Neuronal stem cell (in vitro differentiated cells): ENCODE measurements at regions not wholly inside any gene's neighbourhood (a gene's known extent, or its start where the extent isn't known, plus 50 kb on each side); places are given as distances from the start of the nearest gene placed in this dataset.

Source experiments
- DNase-seq: peaks from one replicate; pipeline ENCODE4 v3.0.0-alpha.2; 2013; ENCODE audit warnings: low spot score
- H2AFZ ChIP-seq: one replicate; pipeline ENCODE4 v1.6.1; 2013; ENCODE audit warnings: mild to moderate bottlenecking, low read length, inconsistent platforms
- H2AK5ac ChIP-seq: 2 replicates; pipeline ENCODE4 v1.6.1; 2013; ENCODE audit warnings: low read depth, mild to moderate bottlenecking, inconsistent platforms, low read length, moderate library complexity, mixed read lengths
- H2BK120ac ChIP-seq: 2 replicates; pipeline ENCODE4 v1.6.1; 2013; ENCODE audit warnings: low read depth, mild to moderate bottlenecking, inconsistent platforms, low read length, moderate library complexity, mixed read lengths
- H2BK12ac ChIP-seq: one replicate; pipeline ENCODE4 v1.6.1; 2013; ENCODE audit warnings: low read length, inconsistent platforms
- H2BK15ac ChIP-seq: 2 replicates; pipeline ENCODE4 v1.6.1; 2013; ENCODE audit warnings: mild to moderate bottlenecking, low read length, inconsistent platforms, mixed read lengths
- H2BK5ac ChIP-seq: one replicate; pipeline ENCODE4 v1.6.1; 2013; ENCODE audit warnings: inconsistent platforms, mild to moderate bottlenecking, low read length, moderate library complexity
- H3K14ac ChIP-seq: one replicate; pipeline ENCODE4 v1.6.1; 2013; ENCODE audit warnings: low read length, inconsistent platforms
- H3K18ac ChIP-seq: 2 replicates; pipeline ENCODE4 v1.6.1; 2013; ENCODE audit warnings: low read length, inconsistent platforms
- H3K23ac ChIP-seq: 2 replicates; pipeline ENCODE4 v1.6.1; 2013; ENCODE audit warnings: low read depth, mild to moderate bottlenecking, mixed read lengths, low read length, inconsistent platforms; ENCODE audit not compliant: poor library complexity
- H3K27ac ChIP-seq: replicated peaks from 3 replicates; pipeline ENCODE4 v1.5.1; 2013; ENCODE audit warnings: low read length, inconsistent platforms
- H3K27me3 ChIP-seq, 3 experiments: 2 replicates each; pipeline ENCODE4 v1.6.1; 2013; ENCODE audit warnings: low read length in 3 of 3, mild to moderate bottlenecking in 2 of 3, inconsistent platforms in 1 of 3, low read depth in 1 of 3, mixed read lengths in 1 of 3, moderate library complexity in 1 of 3; ENCODE audit not compliant: control insufficient read depth in 3 of 3, insufficient read depth in 3 of 3
- H3K36me3 ChIP-seq, 2 donors: replicated peaks in 1 of 2; 2 replicates each; pipeline ENCODE4 v1.6.1; 2013; ENCODE audit warnings: low read length in 2 of 2; ENCODE audit not compliant: control insufficient read depth in 2 of 2, insufficient read depth in 2 of 2
- H3K4ac ChIP-seq: 2 replicates; pipeline ENCODE4 v1.6.1; 2013; ENCODE audit warnings: inconsistent platforms, mild to moderate bottlenecking, low read length, moderate library complexity
- H3K4me1 ChIP-seq, 2 donors: 1 replicate in 1 of 2; 2 replicates in 1 of 2; pipeline ENCODE4 v1.6.1; 2013; ENCODE audit warnings: low read length in 2 of 2, low read depth in 1 of 2; ENCODE audit not compliant: control insufficient read depth in 2 of 2, insufficient read depth in 1 of 2
- H3K4me2 ChIP-seq: one replicate; pipeline ENCODE4 v1.6.1; 2013; ENCODE audit warnings: mild to moderate bottlenecking, low read length, inconsistent platforms; ENCODE audit not compliant: insufficient read depth, poor library complexity, severe bottlenecking
- H3K4me3 ChIP-seq, 2 donors: 2 replicates each; pipeline ENCODE4 v1.5.1; 2013; ENCODE audit warnings: low read length in 2 of 2, mild to moderate bottlenecking in 2 of 2, inconsistent platforms in 1 of 2, moderate library complexity in 1 of 2
- H3K79me1 ChIP-seq: one replicate; pipeline ENCODE4 v1.6.1; 2013; ENCODE audit warnings: low read depth, mild to moderate bottlenecking, inconsistent platforms, low read length, moderate library complexity
- H3K9ac ChIP-seq: one replicate; pipeline ENCODE4 v1.6.1; 2013; ENCODE audit warnings: mild to moderate bottlenecking, low read depth, low read length, inconsistent platforms; ENCODE audit not compliant: poor library complexity
- H3K9me3 ChIP-seq, 2 donors: replicated peaks in 1 of 2; 2 replicates each; pipeline versions ENCODE3 to v1.6.1; 2013; ENCODE audit warnings: low read length in 2 of 2, mild to moderate bottlenecking in 2 of 2, inconsistent platforms in 1 of 2, low read depth in 1 of 2, mixed read lengths in 1 of 2, moderate library complexity in 1 of 2; ENCODE audit not compliant: control insufficient read depth in 2 of 2, insufficient read depth in 1 of 2
- H4K8ac ChIP-seq: one replicate; pipeline ENCODE4 v1.6.1; 2013; ENCODE audit warnings: low read depth, mild to moderate bottlenecking, inconsistent platforms, low read length, moderate library complexity
- H4K91ac ChIP-seq: one replicate; pipeline ENCODE4 v1.6.1; 2013; ENCODE audit warnings: low read length, low read depth, mild to moderate bottlenecking, inconsistent platforms; ENCODE audit not compliant: poor library complexity
- WGBS, 2 donors: extraction: QIAGEN DNeasy Blood & Tissue Kit; methylation state at CpG; one replicate each; pipeline ENCODE4 v1.1.7; 2013; ENCODE audit warnings: missing lambda C conversion rate in 2 of 2, mixed read lengths in 1 of 2; ENCODE audit not compliant: insufficient read length in 2 of 2, insufficient replicate concordance in 1 of 2; ENCODE audit errors: extremely low coverage in 2 of 2; 5-methylcytosine and 5-hydroxymethylcytosine counted together

DNA sequence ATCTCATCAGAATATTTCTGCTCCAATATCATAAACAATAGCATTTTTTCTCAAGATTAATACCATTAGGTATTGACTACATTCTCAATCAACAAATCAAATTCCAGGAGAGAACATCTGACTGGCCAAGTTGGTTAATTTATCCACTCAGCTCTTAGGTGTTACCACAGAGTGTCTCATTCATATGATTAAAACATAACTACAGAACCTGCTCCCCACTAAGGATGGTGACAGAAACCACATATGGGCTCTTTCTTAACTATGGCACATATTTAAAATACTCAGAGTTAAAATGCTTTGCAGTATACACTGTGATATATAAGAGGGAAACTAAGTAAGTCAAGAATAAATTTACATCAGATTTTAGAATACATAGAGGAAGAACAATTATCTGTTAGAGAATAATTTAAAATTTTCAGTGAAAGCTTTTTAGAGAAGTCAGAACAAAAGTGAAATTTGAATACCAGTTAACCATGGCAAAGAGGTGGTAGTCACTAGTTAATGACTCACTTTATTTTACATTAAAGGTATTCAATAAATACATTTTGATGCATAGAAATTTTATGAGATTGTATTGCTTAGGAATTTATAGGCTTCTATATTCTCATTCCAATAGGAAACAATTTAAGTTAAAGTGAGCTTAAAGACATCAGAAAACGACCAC, 1120.8 kb upstream of the TMEFF2 start:
- no peak overlapping the region for H3K23ac ChIP-seq
- no peak overlapping the region for H4K91ac ChIP-seq
- H2BK15ac ChIP-seq: no peak overlapping the region
- H3K27me3 ChIP-seq: no peaks in the 10 kb centered on the region
- no peak overlapping the region for H2BK12ac ChIP-seq
- no peak overlapping the region for H3K18ac ChIP-seq
- no peak overlapping the region for H3K4me2 ChIP-seq
- no peaks in the 10 kb centered on the region for H3K79me1 ChIP-seq
- no peak overlapping the region for H3K4me3 ChIP-seq
- no peak overlapping the region for H3K4ac ChIP-seq
- H2AFZ ChIP-seq: no peak overlapping the region
- H3K4me1 ChIP-seq: no peaks in the 10 kb centered on the region
- H2BK5ac ChIP-seq: no peak overlapping the region
- H3K27ac ChIP-seq: no peak overlapping the region
- no CpG with 5 or more reads among the region's 1 CpG for WGBS, 2 donors
- H2BK120ac ChIP-seq: no peak overlapping the region
- H3K9me3 ChIP-seq: no peaks in the 10 kb centered on the region
- H4K8ac ChIP-seq: no peak overlapping the region
- H2AK5ac ChIP-seq: no peak overlapping the region
- DNase-seq: no peak
- H3K36me3 ChIP-seq: no peaks in the 10 kb centered on the region
- no peak overlapping the region for H3K9ac ChIP-seq
- H3K14ac ChIP-seq: no peak overlapping the region

- no peak overlapping the region for H2BK12ac ChIP-seq
- no peak overlapping the region for H2BK120ac ChIP-seq
- no peak overlapping the region for H3K14ac ChIP-seq
- H3K4me2 ChIP-seq: no peak overlapping the region
- no peak overlapping the region for H3K4ac ChIP-seq
- no peak overlapping the region for H2BK5ac ChIP-seq
- H2AK5ac ChIP-seq: no peak overlapping the region
- no peaks in the 10 kb centered on the region for H3K36me3 ChIP-seq
- no peaks in the 10 kb centered on the region for H3K27me3 ChIP-seq
- no peak overlapping the region for H3K4me3 ChIP-seq
- H3K79me1 ChIP-seq: no peaks in the 10 kb centered on the region
- H3K9ac ChIP-seq: no peak overlapping the region
- no peak for DNase-seq
- 100% methylated on average over 2 of the region's 2 CpGs; no CpG with 5 or more reads in 1 of the 2 donors for WGBS, 2 donors
- no peaks in the 10 kb centered on the region for H3K4me1 ChIP-seq
- no peak overlapping the region for H4K91ac ChIP-seq
- no peak overlapping the region for H3K23ac ChIP-seq
- H3K9me3 ChIP-seq: no peaks in the 10 kb centered on the region
- no peak overlapping the region for H2AFZ ChIP-seq
- H2BK15ac ChIP-seq: no peak overlapping the region
- no peak overlapping the region for H3K27ac ChIP-seq
- H4K8ac ChIP-seq: no peak overlapping the region
- no peak overlapping the region for H3K18ac ChIP-seq
Measured at GRCh38 chr2:193303464-193303863, 1108.7 kb upstream of the TMEFF2 start.

DNA sequence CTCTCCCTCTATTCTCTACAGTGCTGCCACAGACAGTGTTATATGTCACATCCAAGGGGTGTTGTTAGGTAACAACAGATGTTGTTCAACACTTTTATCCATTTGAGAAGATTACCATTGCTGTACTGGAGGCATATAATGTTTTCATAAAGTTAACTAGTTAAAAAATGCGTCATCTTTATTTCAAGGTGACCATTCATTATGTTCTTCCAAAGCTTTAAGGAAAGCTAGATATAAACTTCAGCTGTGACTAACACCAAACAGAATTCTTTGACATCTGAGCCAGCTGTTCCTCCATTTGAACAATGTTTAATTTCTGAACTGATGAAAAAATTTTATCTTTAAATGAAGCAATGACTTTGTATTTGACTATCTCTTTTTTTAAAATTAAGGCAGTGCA, 1099.6 kb upstream of the TMEFF2 start:
- no peaks in the 10 kb centered on the region for H3K79me1 ChIP-seq
- H3K27ac ChIP-seq: no peak overlapping the region
- H4K8ac ChIP-seq: no peak overlapping the region
- H3K9me3 ChIP-seq: no peaks in the 10 kb centered on the region
- H3K18ac ChIP-seq: no peak overlapping the region
- H4K91ac ChIP-seq: no peak overlapping the region
- no peak overlapping the region for H2BK12ac ChIP-seq
- no peak overlapping the region for H3K4me3 ChIP-seq
- no peak overlapping the region for H3K23ac ChIP-seq
- no CpG with 5 or more reads among the region's 1 CpG for WGBS, 2 donors
- H2BK15ac ChIP-seq: no peak overlapping the region
- no peak overlapping the region for H3K4me2 ChIP-seq
- no peaks in the 10 kb centered on the region for H3K4me1 ChIP-seq
- no peak overlapping the region for H3K4ac ChIP-seq
- no peak overlapping the region for H3K14ac ChIP-seq
- no peaks in the 10 kb centered on the region for H3K27me3 ChIP-seq
- H2BK5ac ChIP-seq: no peak overlapping the region
- H2AK5ac ChIP-seq: no peak overlapping the region
- H2AFZ ChIP-seq: no peak overlapping the region
- no peak for DNase-seq
- H3K36me3 ChIP-seq: no peaks in the 10 kb centered on the region
- no peak overlapping the region for H2BK120ac ChIP-seq
- no peak overlapping the region for H3K9ac ChIP-seq

DNA sequence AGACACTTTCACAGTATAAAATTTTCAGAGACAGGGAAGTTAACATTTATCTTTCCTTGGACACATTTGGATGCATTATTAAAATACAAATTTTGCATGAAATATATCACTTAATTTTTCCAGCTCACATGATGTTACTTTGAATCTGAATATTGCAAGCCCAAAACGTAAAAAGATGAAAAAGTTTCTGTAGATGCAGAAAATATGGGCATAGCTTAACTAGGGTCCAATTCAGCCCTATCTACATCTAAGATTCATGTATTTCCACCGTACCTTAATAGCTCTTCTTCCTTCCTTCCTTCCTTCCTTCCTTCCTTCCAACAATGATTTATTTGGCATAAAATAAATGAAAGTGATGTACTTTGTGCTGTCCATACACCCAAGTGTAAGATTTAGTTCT, 1084.6 kb upstream of the TMEFF2 start:
- no peaks in the 10 kb centered on the region for H3K4me1 ChIP-seq
- H2AK5ac ChIP-seq: no peak overlapping the region
- no peak overlapping the region for H3K9ac ChIP-seq
- WGBS, 2 donors: no CpG with 5 or more reads among the region's 2 CpGs
- H3K9me3 ChIP-seq: no peaks in the 10 kb centered on the region
- no peak overlapping the region for H4K8ac ChIP-seq
- H3K23ac ChIP-seq: no peak overlapping the region
- no peak overlapping the region for H2BK15ac ChIP-seq
- no peak overlapping the region for H3K4me3 ChIP-seq
- no peak for DNase-seq
- no peaks in the 10 kb centered on the region for H3K27me3 ChIP-seq
- no peak overlapping the region for H2BK12ac ChIP-seq
- no peak overlapping the region for H3K4ac ChIP-seq
- H3K36me3 ChIP-seq: no peaks in the 10 kb centered on the region
- no peak overlapping the region for H3K27ac ChIP-seq
- H3K18ac ChIP-seq: no peak overlapping the region
- no peak overlapping the region for H2AFZ ChIP-seq
- no peak overlapping the region for H2BK5ac ChIP-seq
- no peak overlapping the region for H3K4me2 ChIP-seq
- no peak overlapping the region for H3K14ac ChIP-seq
- no peaks in the 10 kb centered on the region for H3K79me1 ChIP-seq
- H2BK120ac ChIP-seq: no peak overlapping the region
- H4K91ac ChIP-seq: no peak overlapping the region
